ENCODE measurements at regions not wholly inside any gene's neighbourhood (a gene's known extent, or its start where the extent isn't known, plus 50 kb on each side); places are given as distances from the start of the nearest gene placed in this dataset.

DNA sequence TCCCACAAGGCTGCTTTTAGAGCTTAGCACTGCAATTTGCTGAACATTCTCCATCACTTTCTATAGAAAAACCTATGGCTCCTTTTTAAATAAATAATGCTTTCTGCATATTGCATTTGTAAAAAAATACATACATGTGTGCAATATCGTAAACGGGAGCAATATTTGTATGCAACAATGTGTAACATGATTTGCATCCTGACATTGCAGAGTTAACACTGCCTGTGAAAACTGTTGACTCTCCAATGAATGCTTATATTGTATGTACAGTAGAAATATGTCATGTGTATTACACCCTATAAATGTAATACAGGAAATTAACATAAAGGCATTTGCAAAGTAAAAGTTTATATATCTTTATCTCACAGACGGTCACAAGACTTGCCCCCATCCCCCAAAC lies 135.0 kb upstream of the PIEZO2 start:
- Histone ChIP-seq H3K36me3 (ENCODE audit: control insufficient read depth in 1 of 2, insufficient read depth in 2 of 2, low read length in 2 of 2) (no peaks in the 10 kb centered on the region), H3K9ac (ENCODE audit: low read length) (no peak overlapping the region), H3K4me2 (ENCODE audit: low read length) (no peak overlapping the region), H3K4me1 (ENCODE audit: control insufficient read depth in 1 of 2, insufficient read depth in 2 of 2, low read length in 2 of 2) (no peaks in the 10 kb centered on the region), H2AFZ (ENCODE audit: low read depth, low read length, poor library complexity, severe bottlenecking) (no peak overlapping the region), H3K9me3 (ENCODE audit: control insufficient read depth in 1 of 2, insufficient read depth in 1 of 2, low read depth in 1 of 2, low read length in 2 of 2) (no peaks in the 10 kb centered on the region), H3K79me2 (ENCODE audit: insufficient read depth, low read length) (no peaks in the 10 kb centered on the region), H4K20me1 (ENCODE audit: insufficient read depth) (no peaks in the 10 kb centered on the region), H3K4me3 (replicated peaks in 1 of 2; ENCODE audit: low read depth in 1 of 2, low read length in 2 of 2) (no peak overlapping the region), H3K9me2 (ENCODE audit: insufficient read depth) (no peaks in the 10 kb centered on the region), H3K27me3 (ENCODE audit: insufficient read depth, low read length) (peaks cover 9% of the 10 kb centered on the region; the same call in 1 of the 2 replicates), H3K27ac (ENCODE audit: low read depth, low read length) (no peak overlapping the region)
- ATAC-seq (no peak), DNase-seq (ENCODE audit: low read depth, low spot score) (no peak)
- POLR2A ChIA-PET: no interaction called here
- TF ChIP-seq CEBPB (IDR thresholded peaks at IDR 0.05; ENCODE audit: low read depth) (no peak), ZNF274 (IDR thresholded peaks at IDR 0.05; ENCODE audit: low read depth, low read length) (no peak)
- CTCF ChIA-PET: no interaction called here
- RAD21 ChIA-PET (ENCODE audit: low non-redundant PET in 1 of 2, low total read pairs in 2 of 2, uncharacterized antibody in 2 of 2, unreplicated experiment in 2 of 2): no interaction called here
- intact Hi-C loops (cut with micrococcal nuclease): no loop called here
- BruUV-seq (replicated peaks): no TSS peak

DNA sequence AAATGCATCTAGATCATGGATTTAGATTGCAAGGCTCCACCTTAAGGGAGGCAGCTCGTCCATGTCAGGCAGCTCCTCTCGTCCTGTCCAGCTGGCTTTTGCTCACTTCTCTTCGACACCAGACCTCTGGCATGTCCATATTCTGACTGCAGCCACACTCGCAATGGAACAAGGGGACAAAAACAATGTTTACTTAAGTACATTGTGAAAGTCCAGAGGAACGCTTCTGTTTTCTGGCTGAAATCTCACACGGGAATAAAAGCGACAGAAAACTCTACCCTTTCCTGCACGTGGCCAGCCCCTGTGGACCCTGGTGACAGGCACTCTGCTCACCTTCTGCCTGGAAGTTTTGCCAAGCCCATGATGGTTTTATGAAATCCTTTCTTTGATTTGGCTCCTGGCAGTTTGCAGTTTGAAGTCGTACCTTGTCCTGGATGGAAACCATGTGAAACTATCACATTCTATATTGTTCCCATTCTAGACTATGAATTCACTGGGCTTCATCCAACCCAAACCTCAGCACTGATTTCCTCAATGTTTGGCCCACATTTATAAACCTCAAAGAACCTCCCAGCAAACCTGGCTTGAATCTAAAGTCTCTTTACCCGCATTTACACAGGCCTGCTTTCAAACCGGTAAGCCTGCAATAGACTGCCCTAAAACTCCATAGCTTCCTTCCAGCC lies 134.3 kb upstream of the PIEZO2 start:
- H3K9me2 ChIP-seq (ENCODE audit: insufficient read depth): no peaks in the 10 kb centered on the region
- no peak for DNase-seq (ENCODE audit: low read depth, low spot score)

More for the DNA sequence above, 134.3 kb upstream of the PIEZO2 start:
- no peaks in the 10 kb centered on the region for H3K79me2 ChIP-seq (ENCODE audit: insufficient read depth, low read length)
- ATAC-seq: no peak
- no peak for TF ChIP-seq SP1 (IDR thresholded peaks at IDR 0.05; ENCODE audit: low read depth)
- TF ChIP-seq FOSL1 (IDR thresholded peaks at IDR 0.05; ENCODE audit: low read depth): no peak
- no peak for TF ChIP-seq TCF7L2 (IDR thresholded peaks at IDR 0.05; ENCODE audit: borderline replicate concordance, extremely low read depth, insufficient read depth, insufficient read length)
- TF ChIP-seq CBX3 (IDR thresholded peaks at IDR 0.05; ENCODE audit: low read depth): no peak
- no peak for TF ChIP-seq ZNF274 (IDR thresholded peaks at IDR 0.05; ENCODE audit: low read depth, low read length)
- no peaks in the 10 kb centered on the region for H4K20me1 ChIP-seq (ENCODE audit: insufficient read depth)
- H2AFZ ChIP-seq (ENCODE audit: low read depth, low read length, poor library complexity, severe bottlenecking): no peak overlapping the region
- no peak overlapping the region for H3K27ac ChIP-seq (ENCODE audit: low read depth, low read length)
- H3K4me1 ChIP-seq (ENCODE audit: control insufficient read depth in 1 of 2, insufficient read depth in 2 of 2, low read length in 2 of 2): no peaks in the 10 kb centered on the region
- no peaks in the 10 kb centered on the region for H3K36me3 ChIP-seq (ENCODE audit: control insufficient read depth in 1 of 2, insufficient read depth in 2 of 2, low read length in 2 of 2)
- CTCF ChIA-PET: no interaction called here
- no TSS peak for BruUV-seq (replicated peaks)
- H3K4me2 ChIP-seq (ENCODE audit: low read length): no peak overlapping the region
- no peak overlapping the region for H3K9ac ChIP-seq (ENCODE audit: low read length)
- intact Hi-C loops (cut with micrococcal nuclease): no loop called here
- POLR2A ChIA-PET: no interaction called here
- RAD21 ChIA-PET (ENCODE audit: low non-redundant PET in 1 of 2, low total read pairs in 2 of 2, uncharacterized antibody in 2 of 2, unreplicated experiment in 2 of 2): no interaction called here
- no peak overlapping the region for H3K4me3 ChIP-seq (replicated peaks in 1 of 2; ENCODE audit: low read depth in 1 of 2, low read length in 2 of 2)
- H3K9me3 ChIP-seq (ENCODE audit: control insufficient read depth in 1 of 2, insufficient read depth in 1 of 2, low read depth in 1 of 2, low read length in 2 of 2): no peaks in the 10 kb centered on the region
- H3K27me3 ChIP-seq (ENCODE audit: insufficient read depth, low read length): peaks cover 9% of the 10 kb centered on the region; the same call in 1 of the 2 replicates

All from HCT116 (cell line).